Motor neuron (in vitro differentiated cells): ENCODE measurements at regions not wholly inside any gene's neighbourhood (a gene's known extent, or its start where the extent isn't known, plus 50 kb on each side); places are given as distances from the start of the nearest gene placed in this dataset.

Experiments used
- ATAC-seq, 8 experiments: fragments of 200-7000 bp; cut with Tn5 transposase; replicated peaks in 6 of 8; 2 replicates each; pipeline ENCODE4 v1.8.0; 2021; ENCODE audit warnings: mild to moderate bottlenecking in 8 of 8, moderate library complexity in 8 of 8
- H3K27ac ChIP-seq, 2 donors: fragments of 250-450 bp; sonication (Bioruptor Pico); 2 replicates each; pipeline ENCODE4 v1.9.0; 2021; ENCODE audit warnings: antibody characterized with exemption in 2 of 2, mild to moderate bottlenecking in 2 of 2, moderate library complexity in 1 of 2
- H3K4me1 ChIP-seq, 2 donors: fragments of 250-450 bp; sonication (Bioruptor Pico); replicated peaks in 1 of 2; 2 replicates each; pipeline ENCODE4 v1.6.1; 2021; ENCODE audit warnings: antibody characterized with exemption in 2 of 2, mild to moderate bottlenecking in 2 of 2, moderate library complexity in 1 of 2
- H3K4me3 ChIP-seq, 5 donors: fragments of 250-450 bp; sonication (Bioruptor Pico); 2 replicates each; pipeline ENCODE4 v1.9.0; 2021; ENCODE audit warnings: antibody characterized with exemption in 5 of 5, mild to moderate bottlenecking in 5 of 5, moderate library complexity in 4 of 5
- WGBS, 10 experiments: fragments of 450-650 bp; shearing (Covaris generic); methylation state at CpG; one replicate each; pipeline ENCODE4 v1.0.0; 2022; 5-methylcytosine and 5-hydroxymethylcytosine counted together
- in situ Hi-C, 9 experiments: fragments of 400-800 bp; cut with MboI; loops; one replicate each; pipeline ENCODE4 v1.15.0; 2021; ENCODE audit warnings: low sequenced_read_pairs in 9 of 9, low pct_unique_long_range_greater_than_20kb in 2 of 9; ENCODE audit not compliant: unreplicated experiment in 9 of 9

- no peak overlapping the region for H3K4me3 ChIP-seq
- no peak for ATAC-seq
- WGBS, 10 experiments, result 14 to 100% (median 48%) methylated on average over 1 to 2 of the region's 2 CpGs; no CpG with 5 or more reads in 2 of the 10 experiments
- no peak overlapping the region for H3K27ac ChIP-seq
- in situ Hi-C loops, result no loop called here
- H3K4me1 ChIP-seq, result no peaks in the 10 kb centered on the region
Observed at GRCh38 chr3:147744967-147745366, 335.8 kb downstream of the ZIC1 start.

DNA sequence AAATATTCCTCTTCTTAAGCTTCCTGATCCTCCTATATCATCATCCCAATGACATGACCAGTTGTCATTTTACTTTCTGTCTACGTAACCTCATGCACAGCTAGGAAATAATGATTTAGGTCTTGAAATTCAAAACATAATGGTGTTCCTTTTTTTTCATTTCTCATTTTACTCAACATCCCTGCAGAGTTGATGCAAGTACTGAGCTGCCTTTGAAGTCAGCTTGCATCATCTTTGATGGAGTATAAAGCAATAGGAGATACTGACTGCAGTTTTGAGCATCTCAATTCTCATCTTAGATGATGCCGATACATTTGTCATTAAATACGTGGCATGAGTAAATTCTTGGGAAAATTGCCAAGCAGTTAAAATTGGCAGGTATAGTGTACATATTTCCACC is 346.1 kb downstream of the ZIC1 start:
- Histone ChIP-seq H3K4me3 (no peak overlapping the region), H3K4me1 (no peaks in the 10 kb centered on the region), H3K27ac (no peak overlapping the region)
- in situ Hi-C loops, result no loop called here
- WGBS, 10 experiments, result 85 to 100% (median 91%) methylated on average over 1 to 3 of the region's 3 CpGs; no CpG with 5 or more reads in 2 of the 10 experiments
- ATAC-seq, result peak in 4 of 8 experiments; percentile 8 to 64 (median 46)

DNA sequence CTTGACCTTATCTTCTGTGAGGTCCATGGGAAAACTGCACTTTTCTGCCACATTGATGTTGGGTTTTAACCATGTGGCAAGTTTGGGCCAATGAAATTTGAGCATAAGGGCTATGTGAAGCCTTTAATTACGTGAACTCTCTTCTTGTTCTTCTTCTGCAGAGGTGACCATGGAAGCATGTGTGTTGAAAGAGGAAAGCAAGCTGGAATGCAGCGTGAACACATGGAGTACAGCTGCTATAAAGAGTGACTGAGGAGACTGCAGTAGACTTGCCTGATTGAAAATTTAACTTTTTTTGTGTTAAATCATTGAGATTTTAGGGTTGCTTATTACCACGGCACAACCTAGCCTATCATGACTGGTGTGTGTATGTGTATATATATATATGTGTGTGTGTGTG is 347.3 kb downstream of the ZIC1 start:
- in situ Hi-C loops, result no loop called here
- WGBS, 10 experiments, result 20 to 100% (median 88%) methylated on average over 1 to 3 of the region's 3 CpGs; no CpG with 5 or more reads in 2 of the 10 experiments
- Histone ChIP-seq H3K4me1 (peaks cover 0 to 3% of the 10 kb centered on the region in 2 donors), H3K4me3 (no peak overlapping the region), H3K27ac (no peak overlapping the region)
- ATAC-seq, result no peak

- peak in 1 of 8 experiments; percentile 17 for ATAC-seq
- peaks cover 0 to 3% of the 10 kb centered on the region in 2 donors for H3K4me1 ChIP-seq
- WGBS, 10 experiments, result 55 to 100% (median 100%) methylated on average over 1 to 3 of the region's 3 CpGs; no CpG with 5 or more reads in 4 of the 10 experiments
- in situ Hi-C loops, result no loop called here
- H3K4me3 ChIP-seq, result no peak overlapping the region
- H3K27ac ChIP-seq, result no peak overlapping the region
Observed at GRCh38 chr3:147757866-147758265, 348.7 kb downstream of the ZIC1 start.

- 40 to 100% (median 83%) methylated on average over 1 to 2 of the region's 2 CpGs; no CpG with 5 or more reads in 2 of the 10 experiments for WGBS, 10 experiments
- in situ Hi-C loops, result no loop called here
- Histone ChIP-seq H3K4me3 (no peak overlapping the region), H3K27ac (no peak overlapping the region), H3K4me1 (peaks cover 0 to 3% of the 10 kb centered on the region in 2 donors)
- ATAC-seq, result peak in 1 of 8 experiments; percentile 47
Observed at GRCh38 chr3:147758771-147759170, 349.6 kb downstream of the ZIC1 start.

DNA sequence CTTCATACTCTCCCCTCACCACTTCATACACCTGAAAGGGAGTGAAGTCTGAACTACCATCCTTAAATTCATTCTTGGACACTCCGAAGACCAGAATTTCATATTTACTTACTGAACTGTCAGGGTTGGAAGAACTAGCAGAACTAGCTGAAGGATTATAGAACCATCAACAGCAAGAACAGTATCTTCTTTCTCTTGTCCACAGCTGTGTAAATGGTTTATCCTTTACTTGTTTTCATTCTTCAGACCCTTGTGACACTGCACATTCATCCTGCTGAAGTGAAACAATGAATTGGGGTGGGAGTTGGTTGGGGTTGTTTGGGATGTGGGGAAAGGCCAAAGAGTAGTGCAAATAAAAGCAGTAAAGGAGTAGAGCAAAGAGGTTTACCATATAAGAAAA is 350.9 kb downstream of the ZIC1 start:
- 20 to 90% methylated on average over 1 of the region's 1 CpG; no CpG with 5 or more reads in 8 of the 10 experiments for WGBS, 10 experiments
- peaks cover 0 to 3% of the 10 kb centered on the region in 2 donors for H3K4me1 ChIP-seq
- H3K27ac ChIP-seq, result no peak overlapping the region
- in situ Hi-C loops, result no loop called here
- H3K4me3 ChIP-seq, result no peak overlapping the region
- peak in 1 of 8 experiments; percentile 87 for ATAC-seq

DNA sequence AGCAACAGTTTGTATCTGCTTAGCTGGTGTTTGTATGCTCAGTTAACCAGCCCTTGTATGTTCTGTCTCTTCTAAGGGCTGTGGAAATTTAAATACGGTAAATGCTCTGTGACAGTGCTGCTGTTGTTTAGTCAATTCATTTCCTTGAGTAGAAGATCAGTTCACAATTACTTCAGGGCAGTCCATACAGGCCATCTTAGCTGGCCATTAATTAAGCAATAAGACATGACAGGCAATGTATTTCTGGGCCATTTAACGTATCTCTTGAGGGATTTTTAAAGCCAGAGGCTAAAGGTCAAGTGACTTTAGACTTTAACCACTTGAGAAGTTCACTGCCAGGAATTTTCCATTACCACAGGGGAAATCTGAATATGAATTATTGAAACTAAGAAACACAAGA is 351.8 kb downstream of the ZIC1 start:
- H3K4me3 ChIP-seq, result no peak overlapping the region
- 17 to 70% (median 31%) methylated on average over 2 of the region's 2 CpGs; no CpG with 5 or more reads in 1 of the 10 experiments for WGBS, 10 experiments
- ATAC-seq, result no peak
- H3K27ac ChIP-seq, result no peak overlapping the region
- H3K4me1 ChIP-seq, result peaks cover 0 to 3% of the 10 kb centered on the region in 2 donors
- in situ Hi-C loops, result no loop called here

- no peaks in the 10 kb centered on the region for H3K4me1 ChIP-seq
- ATAC-seq, result peak in 1 of 8 experiments; percentile 28
- no peak overlapping the region for H3K27ac ChIP-seq
- 0 to 100% (median 66%) methylated on average over 1 to 2 of the region's 2 CpGs for WGBS, 10 experiments
- no peak overlapping the region for H3K4me3 ChIP-seq
- in situ Hi-C loops, result no loop called here
Observed at GRCh38 chr3:147773116-147773630, 364.0 kb downstream of the ZIC1 start.

DNA sequence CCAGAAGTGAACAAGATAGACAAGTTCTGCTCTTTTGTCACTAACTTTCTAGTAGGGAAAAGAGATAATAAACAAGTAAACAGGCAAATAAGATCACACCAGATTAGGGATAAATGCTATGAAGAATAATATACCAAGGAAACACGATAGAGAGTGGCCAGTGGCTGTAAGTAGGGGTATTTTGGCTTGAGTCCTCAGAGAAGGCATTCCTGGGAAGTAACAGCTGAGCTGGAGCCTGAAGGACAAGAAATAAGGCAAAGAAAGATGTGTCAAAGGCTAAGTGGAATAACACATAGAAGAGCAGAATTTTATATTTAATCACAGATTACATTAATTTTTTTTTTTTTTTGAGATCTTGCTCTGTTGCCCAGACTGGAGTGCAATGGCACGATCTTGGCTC is 366.2 kb downstream of the ZIC1 start:
- ATAC-seq, result no peak
- no peaks in the 10 kb centered on the region for H3K4me1 ChIP-seq
- WGBS, 10 experiments, result 40 to 100% (median 80%) methylated on average over 1 to 2 of the region's 2 CpGs; no CpG with 5 or more reads in 2 of the 10 experiments
- no peak overlapping the region for H3K27ac ChIP-seq
- in situ Hi-C loops, result no loop called here
- H3K4me3 ChIP-seq, result no peak overlapping the region

DNA sequence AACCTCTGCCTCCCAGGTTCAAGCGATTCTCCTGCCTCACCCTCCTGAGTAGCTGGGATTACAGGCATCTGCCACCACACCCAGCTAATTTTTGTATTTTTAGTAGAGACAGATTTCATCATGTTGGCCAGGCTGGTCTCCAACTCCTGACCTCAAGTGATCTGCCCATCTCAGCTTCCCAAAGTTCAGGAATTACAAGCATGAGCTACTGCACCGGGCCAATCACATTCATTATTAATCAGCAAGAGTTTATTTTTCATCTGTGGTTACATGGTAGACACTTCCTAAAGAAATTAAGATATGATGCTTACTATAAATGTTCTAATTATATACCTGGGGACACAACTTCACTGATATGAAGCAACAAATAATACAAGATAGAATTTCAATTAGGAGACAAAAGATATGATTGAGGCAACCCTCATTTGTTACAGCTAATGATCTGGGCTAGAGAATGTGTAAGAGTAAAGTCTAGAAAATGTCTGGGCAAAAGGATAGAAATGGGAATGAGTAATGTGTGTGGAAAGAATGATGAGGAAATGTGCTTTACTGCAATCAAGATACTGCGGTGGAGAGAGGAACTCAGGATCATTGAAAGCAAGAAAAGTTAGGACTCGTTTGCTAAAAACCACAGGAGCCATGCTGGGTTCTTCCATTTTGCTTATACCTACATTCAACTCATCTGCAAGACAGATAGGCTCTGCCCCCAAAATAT is 366.8 kb downstream of the ZIC1 start:
- in situ Hi-C loops, result no loop called here
- no peak for ATAC-seq
- 7 to 100% (median 80%) methylated on average over 1 to 4 of the region's 4 CpGs; no CpG with 5 or more reads in 1 of the 10 experiments for WGBS, 10 experiments

DNA sequence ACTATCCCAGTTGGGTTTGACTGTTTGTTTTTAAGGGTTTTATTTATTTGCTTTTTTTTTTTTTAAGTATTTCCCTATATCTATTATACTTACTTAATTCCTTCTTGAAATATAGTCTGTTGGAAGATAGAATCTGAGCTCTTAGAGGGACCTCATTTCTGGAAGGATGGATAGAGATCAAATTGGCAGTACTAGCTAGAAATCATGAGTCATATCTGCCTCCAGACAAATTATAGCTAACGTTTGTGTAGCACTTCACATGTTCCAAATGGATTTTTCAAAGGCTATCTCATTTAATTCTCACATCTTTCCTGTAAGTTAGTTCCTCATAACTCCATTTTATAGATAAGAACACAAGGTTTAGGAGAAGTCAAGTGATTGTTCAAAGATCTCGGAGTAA is 384.7 kb downstream of the ZIC1 start:
- in situ Hi-C loops, result no loop called here
- WGBS, 10 experiments, result 0 to 100% (median 74%) methylated on average over 1 to 2 of the region's 2 CpGs; no CpG with 5 or more reads in 2 of the 10 experiments
- no peak for ATAC-seq
- Histone ChIP-seq H3K4me3 (no peak overlapping the region), H3K27ac (no peak overlapping the region), H3K4me1 (no peaks in the 10 kb centered on the region)

More for the DNA sequence above, 366.8 kb downstream of the ZIC1 start:
- Histone ChIP-seq H3K4me1 (no peaks in the 10 kb centered on the region), H3K4me3 (no peak overlapping the region), H3K27ac (no peak overlapping the region)

DNA sequence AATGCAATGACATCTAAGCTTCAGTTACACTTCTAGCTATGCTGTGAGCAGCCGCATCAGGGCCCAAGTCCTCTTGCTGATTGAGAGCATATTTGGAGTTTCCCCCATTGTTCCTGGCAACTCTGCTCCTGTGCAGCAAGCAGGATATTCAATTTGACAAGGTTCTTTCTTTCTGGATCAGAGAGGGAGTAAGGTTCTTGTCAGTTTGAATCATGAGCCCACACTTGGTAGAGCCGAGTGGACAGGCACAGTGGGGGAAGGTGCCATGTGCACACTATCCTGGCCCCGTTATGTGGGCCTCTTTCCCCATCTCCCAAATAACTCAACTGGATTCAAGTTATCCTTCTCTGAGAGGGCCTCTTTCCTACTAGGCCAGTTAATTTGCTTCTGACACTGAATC is 385.4 kb downstream of the ZIC1 start:
- in situ Hi-C loops, result no loop called here
- Histone ChIP-seq H3K27ac (no peak overlapping the region), H3K4me1 (no peaks in the 10 kb centered on the region), H3K4me3 (no peak overlapping the region)
- ATAC-seq, result no peak
- 71 to 100% (median 93%) methylated on average over 1 to 3 of the region's 3 CpGs; no CpG with 5 or more reads in 1 of the 10 experiments for WGBS, 10 experiments

DNA sequence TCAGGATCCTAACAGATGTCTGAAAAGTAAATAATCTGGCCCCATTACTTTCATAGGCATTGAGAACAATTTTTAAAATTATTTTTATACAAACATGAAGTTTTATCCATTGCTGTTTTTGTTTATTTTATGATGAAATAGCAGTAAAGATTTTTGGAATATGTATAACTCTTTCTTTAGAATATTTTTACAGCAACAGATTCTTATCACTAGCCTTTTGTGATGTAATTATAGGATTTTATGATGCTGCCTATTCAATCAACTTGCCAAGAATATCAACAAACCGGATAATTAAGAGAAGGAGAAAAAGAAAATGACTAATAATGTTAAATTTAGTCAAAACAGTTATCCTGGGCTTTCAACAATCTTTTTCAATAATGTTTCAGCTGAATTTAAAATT is 386.3 kb downstream of the ZIC1 start:
- H3K27ac ChIP-seq, result no peak overlapping the region
- no peak overlapping the region for H3K4me3 ChIP-seq
- no peak for ATAC-seq
- in situ Hi-C loops, result no loop called here
- no peaks in the 10 kb centered on the region for H3K4me1 ChIP-seq
- WGBS, 10 experiments, result 8 to 100% (median 88%) methylated on average over 1 of the region's 1 CpG; no CpG with 5 or more reads in 2 of the 10 experiments

DNA sequence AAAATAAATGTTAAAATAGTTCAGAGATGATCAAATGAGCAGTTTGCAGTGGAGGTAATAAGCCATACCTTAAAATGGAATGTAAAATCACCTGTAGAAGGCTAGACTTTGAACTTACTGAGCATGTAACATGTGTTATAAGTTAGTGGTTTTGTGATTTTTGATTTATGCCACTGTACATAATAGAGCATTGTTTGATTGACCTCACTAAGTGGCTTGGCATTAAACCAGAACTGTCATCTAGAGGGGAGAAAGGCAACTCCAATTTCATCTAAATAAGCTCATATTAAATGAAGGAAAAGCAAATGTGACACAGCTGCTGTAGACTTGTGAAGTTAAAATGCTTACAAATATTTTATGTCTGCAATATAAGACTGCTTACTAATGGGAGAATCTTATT is 387.9 kb downstream of the ZIC1 start:
- Histone ChIP-seq H3K4me3 (no peak overlapping the region), H3K27ac (no peak overlapping the region), H3K4me1 (no peaks in the 10 kb centered on the region)
- in situ Hi-C loops, result no loop called here
- peak in 1 of 8 experiments; percentile 16 for ATAC-seq
